ENCODE measurements at regions not wholly inside any gene's neighbourhood (a gene's known extent, or its start where the extent isn't known, plus 50 kb on each side); places are given as distances from the start of the nearest gene placed in this dataset.

DNA sequence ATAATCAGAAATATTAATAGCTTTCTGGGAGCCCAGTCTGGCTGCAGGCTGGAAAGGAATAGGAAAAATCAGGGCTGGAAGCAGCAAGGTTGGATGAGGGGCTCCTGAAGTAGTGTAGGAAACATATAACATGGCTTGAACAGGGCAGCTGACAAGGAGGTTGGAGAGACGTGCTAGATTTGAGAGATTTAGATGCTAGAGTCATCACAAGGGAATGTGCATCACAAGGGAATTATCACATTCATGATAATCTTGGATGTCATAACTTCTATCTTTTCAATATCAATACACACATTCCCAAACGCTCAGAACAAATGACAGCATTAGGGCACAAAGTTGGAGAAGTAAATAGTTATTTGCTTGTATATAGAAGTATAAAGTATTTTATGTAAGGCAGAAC is 120.9 kb upstream of the EGFR start:
- in situ Hi-C loops (cut with MboI; ENCODE audit: low sequenced_read_pairs) (no loop called here), intact Hi-C loops (cut with micrococcal nuclease) (no loop called here), dilution Hi-C loops (cut with HindIII; ENCODE audit: low sequenced_read_pairs, unreplicated experiment) (no loop called here)
- no peak for DNase-seq
- Histone ChIP-seq H2AK5ac (ENCODE audit: low read depth, low read length) (no peak overlapping the region), H3K56ac (ENCODE audit: extremely low read depth, insufficient read depth, low read length) (no peak overlapping the region), H3K9ac (ENCODE audit: low read depth, low read length) (no peak overlapping the region), H2BK15ac (ENCODE audit: low read depth, low read length) (no peak overlapping the region), H3K36me3 (ENCODE audit: control insufficient read depth, insufficient read depth, low read length) (no peaks in the 10 kb centered on the region), H4K20me1 (ENCODE audit: insufficient read depth, low read length) (no peaks in the 10 kb centered on the region), H4K5ac (ENCODE audit: low read depth, low read length) (no peak overlapping the region), H3K27ac (ENCODE audit: insufficient read depth, low read length) (no peak overlapping the region), H3K27me3 (ENCODE audit: control insufficient read depth, insufficient read depth, low read length) (no peaks in the 10 kb centered on the region; the same call in none of the 2 replicates), H3K23ac (ENCODE audit: low read depth, low read length) (no peak overlapping the region), H2BK5ac (ENCODE audit: low read depth, low read length, poor library complexity, severe bottlenecking) (no peak overlapping the region), H3K18ac (ENCODE audit: low read depth, low read length) (no peak overlapping the region), H3K4me3 (ENCODE audit: insufficient read depth, low read depth, low read length) (no peak overlapping the region), H2AFZ (replicated peaks; ENCODE audit: low read length, poor library complexity) (no peak overlapping the region), H2BK120ac (ENCODE audit: low read depth, low read length) (no peak overlapping the region), H4K8ac (ENCODE audit: low read depth in 2 of 2, low read length in 2 of 2) (no peak overlapping the region), H3K9me3 (ENCODE audit: control insufficient read depth, insufficient read depth, low read length) (no peaks in the 10 kb centered on the region), H2AK9ac (replicated peaks; ENCODE audit: low read depth, low read length, poor library complexity) (no peak overlapping the region), H3K14ac (replicated peaks; ENCODE audit: low read depth, low read length) (no peak overlapping the region), H3K4ac (ENCODE audit: low read depth, low read length) (no peak overlapping the region), H3K4me2 (ENCODE audit: low read depth, low read length) (no peak overlapping the region), H3K79me1 (ENCODE audit: low read depth in 1 of 2, low read length in 2 of 2) (no peaks in the 10 kb centered on the region), H4K91ac (ENCODE audit: insufficient read depth, low read depth, low read length) (no peak overlapping the region), H3K9me1 (ENCODE audit: insufficient read depth, low read length) (no peaks in the 10 kb centered on the region), H2BK20ac (ENCODE audit: low read depth, low read length) (no peak overlapping the region), H3K4me1 (ENCODE audit: control insufficient read depth, insufficient read depth, low read length) (no peaks in the 10 kb centered on the region)
- no TSS peak for BruUV-seq (replicated peaks)
- ATAC-seq (ENCODE audit: low read depth): no peak
- ChIA-PET CTCF (no interaction called here), POLR2A (ENCODE audit: unreplicated experiment) (no interaction called here)
- WGBS, 2 experiments (ENCODE audit: extremely low coverage in 2 of 2, insufficient read length in 1 of 2): no CpG with 5 or more reads among the region's 2 CpGs
- no peak for TF ChIP-seq CEBPB (IDR thresholded peaks at IDR 0.05; ENCODE audit: low read depth, low read length)
- TF ChIP-seq BHLHE40 (IDR thresholded peaks at IDR 0.05; ENCODE audit: low read depth, low read length): no peak
- TF ChIP-seq FOS (IDR thresholded peaks at IDR 0.05; ENCODE audit: low read depth, low read length): no peak
- TF ChIP-seq RAD21 (IDR thresholded peaks at IDR 0.05; ENCODE audit: low read length): no peak
- no peak for TF ChIP-seq POLR2A (IDR thresholded peaks at IDR 0.05; ENCODE audit: low read depth, low read length)
- TF ChIP-seq, protein P1, sequence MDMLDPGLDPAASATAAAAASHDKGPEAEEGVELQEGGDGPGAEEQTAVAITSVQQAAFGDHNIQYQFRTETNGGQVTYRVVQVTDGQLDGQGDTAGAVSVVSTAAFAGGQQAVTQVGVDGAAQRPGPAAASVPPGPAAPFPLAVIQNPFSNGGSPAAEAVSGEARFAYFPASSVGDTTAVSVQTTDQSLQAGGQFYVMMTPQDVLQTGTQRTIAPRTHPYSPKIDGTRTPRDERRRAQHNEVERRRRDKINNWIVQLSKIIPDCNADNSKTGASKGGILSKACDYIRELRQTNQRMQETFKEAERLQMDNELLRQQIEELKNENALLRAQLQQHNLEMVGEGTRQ (IDR thresholded peaks at IDR 0.05; ENCODE audit: low read depth, low read length): no peak
- TF ChIP-seq RCOR1 (IDR thresholded peaks at IDR 0.05; ENCODE audit: insufficient replicate concordance, low read length): no peak
- TF ChIP-seq, protein P2, sequence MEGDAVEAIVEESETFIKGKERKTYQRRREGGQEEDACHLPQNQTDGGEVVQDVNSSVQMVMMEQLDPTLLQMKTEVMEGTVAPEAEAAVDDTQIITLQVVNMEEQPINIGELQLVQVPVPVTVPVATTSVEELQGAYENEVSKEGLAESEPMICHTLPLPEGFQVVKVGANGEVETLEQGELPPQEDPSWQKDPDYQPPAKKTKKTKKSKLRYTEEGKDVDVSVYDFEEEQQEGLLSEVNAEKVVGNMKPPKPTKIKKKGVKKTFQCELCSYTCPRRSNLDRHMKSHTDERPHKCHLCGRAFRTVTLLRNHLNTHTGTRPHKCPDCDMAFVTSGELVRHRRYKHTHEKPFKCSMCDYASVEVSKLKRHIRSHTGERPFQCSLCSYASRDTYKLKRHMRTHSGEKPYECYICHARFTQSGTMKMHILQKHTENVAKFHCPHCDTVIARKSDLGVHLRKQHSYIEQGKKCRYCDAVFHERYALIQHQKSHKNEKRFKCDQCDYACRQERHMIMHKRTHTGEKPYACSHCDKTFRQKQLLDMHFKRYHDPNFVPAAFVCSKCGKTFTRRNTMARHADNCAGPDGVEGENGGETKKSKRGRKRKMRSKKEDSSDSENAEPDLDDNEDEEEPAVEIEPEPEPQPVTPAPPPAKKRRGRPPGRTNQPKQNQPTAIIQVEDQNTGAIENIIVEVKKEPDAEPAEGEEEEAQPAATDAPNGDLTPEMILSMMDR (conservative IDR thresholded peaks at IDR 0.05; ENCODE audit: low read depth, low read length): no peak
- TF ChIP-seq MXI1 (IDR thresholded peaks at IDR 0.05; ENCODE audit: borderline replicate concordance, low read depth, low read length): no peak
- TF ChIP-seq MAZ (IDR thresholded peaks at IDR 0.05; ENCODE audit: borderline replicate concordance, low read depth, low read length): no peak
- TF ChIP-seq RFX5 (IDR thresholded peaks at IDR 0.05; ENCODE audit: low read depth, low read length): no peak

All from IMR-90 (cell line).